RCC 7860 (cell line): ENCODE measurements at regions not wholly inside any gene's neighbourhood (a gene's known extent, or its start where the extent isn't known, plus 50 kb on each side); places are given as distances from the start of the nearest gene placed in this dataset.

ENCODE experiments used
- DNase-seq: peaks from one replicate; pipeline ENCODE4 v3.0.0-alpha.2; 2015; ENCODE audit warnings: low spot score
- FAIRE-seq: peaks from 2 replicates; lab custom pipeline; 2012; peaks lifted over from hg19 to GRCh38; lab: Jason Lieb, UNC

- DNase-seq (no peak), FAIRE-seq (no peak)
These were observed 153.4 kb upstream of the CTNNA2 start for GRCh38 chr2:79359419-79359818.

GRCh38 chr2:79355569-79355968, 157.3 kb upstream of the CTNNA2 start:
- DNase-seq (no peak), FAIRE-seq (no peak)

GRCh38 chr2:79327460-79327859, 167.9 kb upstream of the REG3A start:
- DNase-seq (no peak), FAIRE-seq (no peak)

- DNase-seq (no peak), FAIRE-seq (no peak)
These were observed 161.3 kb upstream of the REG3A start for GRCh38 chr2:79320871-79321270.

- DNase-seq (no peak), FAIRE-seq (no peak)
These were observed 135.4 kb upstream of the REG3A start for GRCh38 chr2:79294994-79295393.

GRCh38 chr2:79292958-79293315, 133.4 kb upstream of the REG3A start:
- FAIRE-seq = no peak
- no peak for DNase-seq

- FAIRE-seq (no peak), DNase-seq (no peak)
These were observed 132.8 kb upstream of the REG3A start for GRCh38 chr2:79292239-79292957.

- FAIRE-seq = no peak
- DNase-seq = no peak
These were observed 116.3 kb upstream of the REG3A start for GRCh38 chr2:79275863-79276262.

GRCh38 chr2:79275197-79275596, 115.6 kb upstream of the REG3A start:
- DNase-seq = no peak
- FAIRE-seq = no peak

- DNase-seq (no peak), FAIRE-seq (no peak)
These were observed 113.1 kb upstream of the REG3A start for GRCh38 chr2:79272616-79273015.

GRCh38 chr2:79271456-79271855, 111.9 kb upstream of the REG3A start:
- no peak for FAIRE-seq
- DNase-seq = no peak

GRCh38 chr2:79260848-79261247, 101.3 kb upstream of the REG3A start:
- FAIRE-seq (no peak), DNase-seq (no peak)

- FAIRE-seq = no peak
- DNase-seq = no peak
These were observed 100.4 kb upstream of the REG3A start for GRCh38 chr2:79259959-79260358.

- DNase-seq (no peak), FAIRE-seq (no peak)
These were observed 99.7 kb upstream of the REG3A start for GRCh38 chr2:79259296-79259695.

- no peak for FAIRE-seq
- DNase-seq = no peak
These were observed 93.8 kb upstream of the REG3A start for GRCh38 chr2:79253243-79253774.

GRCh38 chr2:79250656-79251055, 91.1 kb upstream of the REG3A start:
- FAIRE-seq = no peak

GRCh38 chr2:79248776-79249175, 89.2 kb upstream of the REG3A start:
- FAIRE-seq (no peak), DNase-seq (no peak)

More at GRCh38 chr2:79250656-79251055, 91.1 kb upstream of the REG3A start:
- no peak for DNase-seq

GRCh38 chr2:79235135-79235534, 75.6 kb upstream of the REG3A start:
- FAIRE-seq = no peak
- DNase-seq = no peak

GRCh38 chr2:79223539-79223938, 64.0 kb upstream of the REG3A start:
- no peak for FAIRE-seq
- DNase-seq = no peak

GRCh38 chr2:79219383-79219988, 59.9 kb upstream of the REG3A start:
- DNase-seq = peak; percentile 14
- FAIRE-seq = peak; percentile 63

- FAIRE-seq = no peak
- no peak for DNase-seq
These were observed 50.8 kb upstream of the REG3A start for GRCh38 chr2:79210274-79210917.
